DND-41 (cell line): ENCODE measurements at regions not wholly inside any gene's neighbourhood (a gene's known extent, or its start where the extent isn't known, plus 50 kb on each side); places are given as distances from the start of the nearest gene placed in this dataset.

Experiments used
- EZH2 ChIP-seq: IDR thresholded peaks from 3 replicates; pipeline ENCODE4 v1.6.1; 2012; ENCODE audit warnings: borderline replicate concordance, low read depth, mild to moderate bottlenecking, moderate library complexity, low read length, inconsistent platforms; ENCODE audit not compliant: severe bottlenecking
- TF ChIP-seq, protein P1 (sequence below): IDR thresholded peaks from 2 replicates; pipeline ENCODE4 v1.5.1; 2012; ENCODE audit warnings: borderline replicate concordance, low read length, moderate library complexity, mild to moderate bottlenecking; ENCODE audit not compliant: poor library complexity, severe bottlenecking; ENCODE audit errors: extremely low read depth

DNA sequence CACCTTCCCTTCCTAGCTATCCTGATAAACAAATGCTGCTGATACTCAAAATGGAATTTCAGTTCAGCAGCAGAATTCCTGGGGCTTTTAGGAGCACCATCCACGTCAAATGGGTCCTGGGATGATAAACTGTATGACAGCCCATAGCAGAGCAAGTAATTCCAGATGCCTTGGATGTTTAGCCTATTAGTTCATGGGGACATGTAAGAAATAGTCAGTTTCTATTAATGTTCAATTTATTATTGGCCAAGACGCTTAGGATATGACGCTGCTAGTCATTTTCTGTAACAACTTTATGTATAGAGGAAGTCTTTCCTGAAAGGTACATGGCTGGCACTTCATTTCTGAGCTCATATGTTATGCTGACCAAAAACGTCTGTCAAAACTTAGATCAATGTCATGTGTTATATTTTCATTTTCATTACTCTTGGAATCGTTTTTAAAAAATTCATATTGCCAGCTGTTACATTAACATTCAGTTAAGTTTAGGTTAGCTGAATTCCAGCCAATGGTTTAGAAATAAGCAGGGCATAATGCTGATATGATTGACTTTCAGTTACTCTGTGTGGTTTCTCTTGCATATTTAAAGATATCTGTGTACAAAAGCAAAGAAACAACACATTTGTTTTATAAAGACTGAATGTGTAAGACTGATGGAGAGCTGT is 243.8 kb downstream of the CSNK1G3 start:
- TF ChIP-seq, protein P1, sequence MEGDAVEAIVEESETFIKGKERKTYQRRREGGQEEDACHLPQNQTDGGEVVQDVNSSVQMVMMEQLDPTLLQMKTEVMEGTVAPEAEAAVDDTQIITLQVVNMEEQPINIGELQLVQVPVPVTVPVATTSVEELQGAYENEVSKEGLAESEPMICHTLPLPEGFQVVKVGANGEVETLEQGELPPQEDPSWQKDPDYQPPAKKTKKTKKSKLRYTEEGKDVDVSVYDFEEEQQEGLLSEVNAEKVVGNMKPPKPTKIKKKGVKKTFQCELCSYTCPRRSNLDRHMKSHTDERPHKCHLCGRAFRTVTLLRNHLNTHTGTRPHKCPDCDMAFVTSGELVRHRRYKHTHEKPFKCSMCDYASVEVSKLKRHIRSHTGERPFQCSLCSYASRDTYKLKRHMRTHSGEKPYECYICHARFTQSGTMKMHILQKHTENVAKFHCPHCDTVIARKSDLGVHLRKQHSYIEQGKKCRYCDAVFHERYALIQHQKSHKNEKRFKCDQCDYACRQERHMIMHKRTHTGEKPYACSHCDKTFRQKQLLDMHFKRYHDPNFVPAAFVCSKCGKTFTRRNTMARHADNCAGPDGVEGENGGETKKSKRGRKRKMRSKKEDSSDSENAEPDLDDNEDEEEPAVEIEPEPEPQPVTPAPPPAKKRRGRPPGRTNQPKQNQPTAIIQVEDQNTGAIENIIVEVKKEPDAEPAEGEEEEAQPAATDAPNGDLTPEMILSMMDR = no peak
- no peak for TF ChIP-seq EZH2
